CD14-positive monocyte (primary cell): ENCODE measurements at regions not wholly inside any gene's neighbourhood (a gene's known extent, or its start where the extent isn't known, plus 50 kb on each side); places are given as distances from the start of the nearest gene placed in this dataset.

Source experiments
- DNase-seq, 3 donors: peaks; one replicate each; pipeline ENCODE4 v3.0.0-alpha.2; 2011 to 2022
- H2AFZ ChIP-seq: 2 replicates; pipeline ENCODE4 v1.6.0; 2012; ENCODE audit warnings: mild to moderate bottlenecking, low read depth, low read length, inconsistent platforms; ENCODE audit not compliant: insufficient read depth, poor library complexity, severe bottlenecking
- H3K27ac ChIP-seq, 2 donors: 1 replicate in 1 of 2; 2 replicates in 1 of 2; pipeline ENCODE4 v1.5.1; 2012 to 2013; ENCODE audit warnings: low read length in 2 of 2, control low read depth in 1 of 2, inconsistent platforms in 1 of 2, low read depth in 1 of 2, mild to moderate bottlenecking in 1 of 2
- H3K27me3 ChIP-seq, 2 donors: one replicate each; pipeline versions ENCODE4 v1.6.0 to v1.6.1; 2011 to 2013; ENCODE audit warnings: low read length in 2 of 2; ENCODE audit not compliant: control insufficient read depth in 2 of 2, insufficient read depth in 2 of 2
- H3K36me3 ChIP-seq, 2 donors: replicated peaks in 1 of 2; 1 replicate in 1 of 2; 2 replicates in 1 of 2; pipeline versions ENCODE4 v1.5.1 to v1.6.1; 2012 to 2013; ENCODE audit warnings: low read length in 2 of 2, control low read depth in 1 of 2, inconsistent platforms in 1 of 2, mild to moderate bottlenecking in 1 of 2; ENCODE audit not compliant: insufficient read depth in 2 of 2, control insufficient read depth in 1 of 2
- H3K4me1 ChIP-seq, 2 donors: 1 replicate in 1 of 2; 2 replicates in 1 of 2; pipeline versions ENCODE4 v1.5.1 to v1.6.1; 2012 to 2013; ENCODE audit warnings: low read length in 2 of 2, control low read depth in 1 of 2, inconsistent platforms in 1 of 2, mild to moderate bottlenecking in 1 of 2, moderate library complexity in 1 of 2; ENCODE audit not compliant: insufficient read depth in 2 of 2, control insufficient read depth in 1 of 2
- H3K4me2 ChIP-seq: replicated peaks from 2 replicates; pipeline ENCODE3; 2012; ENCODE audit warnings: low read length, moderate library complexity, mild to moderate bottlenecking; ENCODE audit not compliant: poor library complexity, severe bottlenecking; ENCODE audit errors: extremely low read depth
- H3K4me3 ChIP-seq, 3 experiments: fragments of 200-600 bp in 1 of 3; sonication (generic) in 1 of 3; replicated peaks in 1 of 3; 1 replicate in 2 of 3; 2 replicates in 1 of 3; pipeline ENCODE4 v1.5.1; 2011 to 2013; ENCODE audit warnings: low read length in 3 of 3, mild to moderate bottlenecking in 3 of 3, control low read depth in 2 of 3, low read depth in 2 of 3, inconsistent platforms in 1 of 3, moderate library complexity in 1 of 3
- H3K79me2 ChIP-seq: 2 replicates; pipeline ENCODE4 v1.6.0; 2012; ENCODE audit warnings: mild to moderate bottlenecking, control low read depth, inconsistent platforms, low read length, moderate library complexity; ENCODE audit not compliant: insufficient read depth
- H3K9ac ChIP-seq: 2 replicates; pipeline ENCODE4 v1.6.0; 2017; ENCODE audit warnings: low read length, mild to moderate bottlenecking; ENCODE audit not compliant: insufficient read depth, poor library complexity, severe bottlenecking
- H3K9me3 ChIP-seq, 2 donors: replicated peaks in 1 of 2; 1 replicate in 1 of 2; 2 replicates in 1 of 2; pipeline versions ENCODE4 v1.5.1 to v1.6.1; 2012 to 2013; ENCODE audit warnings: low read length in 2 of 2, control low read depth in 1 of 2; ENCODE audit not compliant: control insufficient read depth in 1 of 2, insufficient read depth in 1 of 2
- H4K20me1 ChIP-seq: 2 replicates; pipeline ENCODE4 v1.6.0; 2012; ENCODE audit warnings: mild to moderate bottlenecking, low read length, control low read depth, moderate library complexity; ENCODE audit not compliant: insufficient read depth
- H3K27ac Mint-ChIP-seq, 7 donors: one replicate each; pipeline ENCODE4 v1.8.0; 2020; ENCODE audit warnings: mild to moderate bottlenecking in 7 of 7, mixed read lengths in 7 of 7, moderate library complexity in 6 of 7, inconsistent platforms in 2 of 7
- H3K27me3 Mint-ChIP-seq, 3 donors: one replicate each; pipeline ENCODE4 v1.8.0; 2021 to 2022; ENCODE audit warnings: low read depth in 3 of 3, mild to moderate bottlenecking in 3 of 3, mixed read lengths in 3 of 3, moderate library complexity in 3 of 3, inconsistent platforms in 1 of 3
- H3K36me3 Mint-ChIP-seq, 2 donors: one replicate each; pipeline ENCODE4 v1.8.0; 2020; ENCODE audit warnings: mixed read lengths in 2 of 2, inconsistent platforms in 1 of 2, mild to moderate bottlenecking in 1 of 2
- H3K4me1 Mint-ChIP-seq: one replicate; pipeline ENCODE4 v1.8.0; 2020; ENCODE audit warnings: mild to moderate bottlenecking, mixed read lengths
- H3K4me3 Mint-ChIP-seq, 2 donors: one replicate each; pipeline ENCODE4 v1.8.0; 2020; ENCODE audit warnings: mild to moderate bottlenecking in 2 of 2, mixed read lengths in 2 of 2, moderate library complexity in 1 of 2
- H3K9me3 Mint-ChIP-seq, 7 donors: one replicate each; pipeline ENCODE4 v1.8.0; 2020 to 2022; ENCODE audit warnings: mixed read lengths in 7 of 7, mild to moderate bottlenecking in 6 of 7, moderate library complexity in 6 of 7, inconsistent platforms in 2 of 7
- CTCF ChIP-seq: fragments of 200-600 bp; IDR thresholded peaks from one replicate; pipeline ENCODE4 v1.8.0; 2022; ENCODE audit warnings: antibody characterized with exemption, mild to moderate bottlenecking
- WGBS: methylation state at CpG from one replicate; pipeline ENCODE4 v1.1.5; 2013; ENCODE audit warnings: missing lambda C conversion rate; ENCODE audit not compliant: insufficient coverage; 5-methylcytosine and 5-hydroxymethylcytosine counted together
- intact Hi-C, 2 donors: fragments of 100-400 bp; cut with micrococcal nuclease; formaldehyde crosslinking; loops; one replicate each; pipeline versions ENCODE4 v1.15.0 to v1.15.1; 2023

GRCh38 chr1:82788038-82788437 lies 987.3 kb downstream of the ADGRL2 start:
- no peaks in the 10 kb centered on the region for H4K20me1 ChIP-seq
- H3K79me2 ChIP-seq, result no peaks in the 10 kb centered on the region
- no CpG with 5 or more reads among the region's 2 CpGs for WGBS
- no peaks in the 10 kb centered on the region for H3K4me1 ChIP-seq
- no peak overlapping the region for H2AFZ ChIP-seq
- no peaks in the 10 kb centered on the region for H3K27me3 Mint-ChIP-seq
- H3K36me3 Mint-ChIP-seq, result no peaks in the 10 kb centered on the region
- H3K4me3 ChIP-seq, result no peak overlapping the region
- intact Hi-C loops, result no loop called here
- no peak overlapping the region for H3K27ac ChIP-seq
- no peaks in the 10 kb centered on the region for H3K27me3 ChIP-seq
- no peak overlapping the region for H3K4me2 ChIP-seq
- H3K36me3 ChIP-seq, result no peaks in the 10 kb centered on the region
- no peak overlapping the region for H3K27ac Mint-ChIP-seq
- H3K9me3 ChIP-seq, result peaks cover 6 to 8% of the 10 kb centered on the region in 2 donors
- H3K4me3 Mint-ChIP-seq, result no peak overlapping the region
- H3K9me3 Mint-ChIP-seq, result peaks cover 7 to 17% (median 11%) of the 10 kb centered on the region in 7 donors
- DNase-seq, result no peak
- TF ChIP-seq CTCF, result no peak
- no peak overlapping the region for H3K9ac ChIP-seq
- no peaks in the 10 kb centered on the region for H3K4me1 Mint-ChIP-seq

GRCh38 chr1:82786883-82787282 lies 986.1 kb downstream of the ADGRL2 start:
- intact Hi-C loops, result no loop called here
- no peak overlapping the region for H3K9ac ChIP-seq
- H3K9me3 ChIP-seq, result peaks cover 8 to 10% of the 10 kb centered on the region in 2 donors

More at GRCh38 chr1:82786883-82787282, 986.1 kb downstream of the ADGRL2 start:
- Mint-ChIP-seq H3K27ac (no peak overlapping the region), H3K36me3 (no peaks in the 10 kb centered on the region), H3K27me3 (no peaks in the 10 kb centered on the region), H3K4me1 (no peaks in the 10 kb centered on the region), H3K4me3 (no peak overlapping the region), H3K9me3 (peaks cover 6 to 16% (median 11%) of the 10 kb centered on the region in 7 donors)
- Histone ChIP-seq H3K36me3 (no peaks in the 10 kb centered on the region), H3K79me2 (no peaks in the 10 kb centered on the region), H3K4me2 (no peak overlapping the region), H4K20me1 (no peaks in the 10 kb centered on the region), H3K4me1 (no peaks in the 10 kb centered on the region), H3K27me3 (no peaks in the 10 kb centered on the region), H3K27ac (no peak overlapping the region), H2AFZ (no peak overlapping the region), H3K4me3 (no peak overlapping the region)
- WGBS, result 83% methylated on average over 1 of the region's 1 CpG
- no peak for TF ChIP-seq CTCF
- DNase-seq, result no peak
